ENCODE measurements at regions not wholly inside any gene's neighbourhood (a gene's known extent, or its start where the extent isn't known, plus 50 kb on each side); places are given as distances from the start of the nearest gene placed in this dataset.

GRCh38 chr12:84348582-84348981 is 564.0 kb downstream of the SLC6A15 start:
- in situ Hi-C loops (cut with MboI; ENCODE audit: low sequenced_read_pairs, unreplicated experiment) = no loop called here
- DNase-seq (ENCODE audit: low spot score) = no peak
- no peak for TF ChIP-seq CTCF (IDR thresholded peaks at IDR 0.05; ENCODE audit: borderline replicate concordance, control extremely low read depth, extremely low read depth, insufficient read depth, missing control alignments)

- TF ChIP-seq CTCF (IDR thresholded peaks at IDR 0.05; ENCODE audit: borderline replicate concordance, control extremely low read depth, extremely low read depth, insufficient read depth, missing control alignments) = no peak
- no peak for DNase-seq (ENCODE audit: low spot score)
- in situ Hi-C loops (cut with MboI; ENCODE audit: low sequenced_read_pairs, unreplicated experiment) = no loop called here
These were observed 571.0 kb downstream of the SLC6A15 start for GRCh38 chr12:84341467-84342193.

- DNase-seq (ENCODE audit: low spot score) = no peak
- TF ChIP-seq CTCF (IDR thresholded peaks at IDR 0.05; ENCODE audit: borderline replicate concordance, control extremely low read depth, extremely low read depth, insufficient read depth, missing control alignments) = no peak
- in situ Hi-C loops (cut with MboI; ENCODE audit: low sequenced_read_pairs, unreplicated experiment) = no loop called here
These were observed 576.4 kb downstream of the SLC6A15 start for GRCh38 chr12:84336231-84336630.

GRCh38 chr12:84329938-84330337 is 582.7 kb downstream of the SLC6A15 start:
- in situ Hi-C loops (cut with MboI; ENCODE audit: low sequenced_read_pairs, unreplicated experiment) = no loop called here
- DNase-seq (ENCODE audit: low spot score) = no peak

GRCh38 chr12:84315926-84316325 is 596.7 kb downstream of the SLC6A15 start:
- in situ Hi-C loops (cut with MboI; ENCODE audit: low sequenced_read_pairs, unreplicated experiment) = no loop called here
- no peak for DNase-seq (ENCODE audit: low spot score)
- no peak for TF ChIP-seq CTCF (IDR thresholded peaks at IDR 0.05; ENCODE audit: borderline replicate concordance, control extremely low read depth, extremely low read depth, insufficient read depth, missing control alignments)

More at GRCh38 chr12:84329938-84330337, 582.7 kb downstream of the SLC6A15 start:
- no peak for TF ChIP-seq CTCF (IDR thresholded peaks at IDR 0.05; ENCODE audit: borderline replicate concordance, control extremely low read depth, extremely low read depth, insufficient read depth, missing control alignments)

- TF ChIP-seq CTCF (IDR thresholded peaks at IDR 0.05; ENCODE audit: borderline replicate concordance, control extremely low read depth, extremely low read depth, insufficient read depth, missing control alignments) = no peak
- in situ Hi-C loops (cut with MboI; ENCODE audit: low sequenced_read_pairs, unreplicated experiment) = no loop called here
- DNase-seq (ENCODE audit: low spot score) = no peak
These were observed 599.3 kb downstream of the SLC6A15 start for GRCh38 chr12:84313323-84313675.
